ENCODE measurements at regions not wholly inside any gene's neighbourhood (a gene's known extent, or its start where the extent isn't known, plus 50 kb on each side); places are given as distances from the start of the nearest gene placed in this dataset.

- Histone ChIP-seq H3K4me1 (ENCODE audit: insufficient read depth, poor library complexity, severe bottlenecking) (no peaks in the 10 kb centered on the region), H3K27ac (ENCODE audit: poor library complexity, severe bottlenecking) (no peak overlapping the region), H3K4me3 (ENCODE audit: severe bottlenecking) (no peak overlapping the region), H3K9me3 (ENCODE audit: severe bottlenecking) (no peaks in the 10 kb centered on the region), H3K36me3 (ENCODE audit: low read depth) (no peaks in the 10 kb centered on the region), H3K27me3 (ENCODE audit: insufficient read depth, poor library complexity, severe bottlenecking) (peaks cover 64% of the 10 kb centered on the region)
- TF ChIP-seq, protein P1, sequence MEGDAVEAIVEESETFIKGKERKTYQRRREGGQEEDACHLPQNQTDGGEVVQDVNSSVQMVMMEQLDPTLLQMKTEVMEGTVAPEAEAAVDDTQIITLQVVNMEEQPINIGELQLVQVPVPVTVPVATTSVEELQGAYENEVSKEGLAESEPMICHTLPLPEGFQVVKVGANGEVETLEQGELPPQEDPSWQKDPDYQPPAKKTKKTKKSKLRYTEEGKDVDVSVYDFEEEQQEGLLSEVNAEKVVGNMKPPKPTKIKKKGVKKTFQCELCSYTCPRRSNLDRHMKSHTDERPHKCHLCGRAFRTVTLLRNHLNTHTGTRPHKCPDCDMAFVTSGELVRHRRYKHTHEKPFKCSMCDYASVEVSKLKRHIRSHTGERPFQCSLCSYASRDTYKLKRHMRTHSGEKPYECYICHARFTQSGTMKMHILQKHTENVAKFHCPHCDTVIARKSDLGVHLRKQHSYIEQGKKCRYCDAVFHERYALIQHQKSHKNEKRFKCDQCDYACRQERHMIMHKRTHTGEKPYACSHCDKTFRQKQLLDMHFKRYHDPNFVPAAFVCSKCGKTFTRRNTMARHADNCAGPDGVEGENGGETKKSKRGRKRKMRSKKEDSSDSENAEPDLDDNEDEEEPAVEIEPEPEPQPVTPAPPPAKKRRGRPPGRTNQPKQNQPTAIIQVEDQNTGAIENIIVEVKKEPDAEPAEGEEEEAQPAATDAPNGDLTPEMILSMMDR (IDR thresholded peaks at IDR 0.05; ENCODE audit: poor library complexity, severe bottlenecking) = no peak
- DNase-seq (ENCODE audit: low spot score) (no peak), ATAC-seq (ENCODE audit: low read depth) (no peak)
Observed at GRCh38 chr16:73883126-73883525, 413.5 kb upstream of the PSMD7 start.

DNA sequence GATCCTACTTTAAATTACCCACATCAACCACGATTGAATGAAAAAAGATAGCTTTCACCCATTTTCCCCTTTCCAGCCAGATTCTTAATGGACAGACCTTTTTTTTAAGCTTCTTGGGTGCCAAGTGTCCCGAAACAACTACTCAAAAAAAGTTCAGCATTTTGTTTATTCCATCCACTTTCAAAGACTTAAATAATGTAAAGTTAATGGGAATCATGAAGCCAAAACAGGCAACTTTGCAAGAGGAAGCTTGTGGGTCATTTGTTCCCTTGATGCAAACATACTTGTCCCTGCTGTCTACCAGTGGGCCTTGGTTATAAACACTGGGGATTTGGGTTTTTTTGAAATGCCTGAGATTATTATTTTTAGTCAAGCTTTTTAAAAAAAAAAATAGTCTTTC, 414.0 kb upstream of the PSMD7 start:
- Histone ChIP-seq H3K36me3 (ENCODE audit: low read depth) (no peaks in the 10 kb centered on the region), H3K4me1 (ENCODE audit: insufficient read depth, poor library complexity, severe bottlenecking) (no peaks in the 10 kb centered on the region), H3K27me3 (ENCODE audit: insufficient read depth, poor library complexity, severe bottlenecking) (peaks cover 61% of the 10 kb centered on the region), H3K27ac (ENCODE audit: poor library complexity, severe bottlenecking) (no peak overlapping the region), H3K9me3 (ENCODE audit: severe bottlenecking) (no peaks in the 10 kb centered on the region), H3K4me3 (ENCODE audit: severe bottlenecking) (no peak overlapping the region)
- no peak for DNase-seq (ENCODE audit: low spot score)
- ATAC-seq (ENCODE audit: low read depth) = no peak
- TF ChIP-seq, protein P1 (IDR thresholded peaks at IDR 0.05; ENCODE audit: poor library complexity, severe bottlenecking) = no peak

GRCh38 chr16:73882033-73882432, 414.6 kb upstream of the PSMD7 start:
- Histone ChIP-seq H3K27me3 (ENCODE audit: insufficient read depth, poor library complexity, severe bottlenecking) (peaks cover 55% of the 10 kb centered on the region), H3K36me3 (ENCODE audit: low read depth) (no peaks in the 10 kb centered on the region), H3K4me1 (ENCODE audit: insufficient read depth, poor library complexity, severe bottlenecking) (no peaks in the 10 kb centered on the region), H3K9me3 (ENCODE audit: severe bottlenecking) (no peaks in the 10 kb centered on the region), H3K27ac (ENCODE audit: poor library complexity, severe bottlenecking) (no peak overlapping the region), H3K4me3 (ENCODE audit: severe bottlenecking) (no peak overlapping the region)
- DNase-seq (ENCODE audit: low spot score) (no peak), ATAC-seq (ENCODE audit: low read depth) (no peak)
- TF ChIP-seq, protein P1 (IDR thresholded peaks at IDR 0.05; ENCODE audit: poor library complexity, severe bottlenecking) = no peak

DNA sequence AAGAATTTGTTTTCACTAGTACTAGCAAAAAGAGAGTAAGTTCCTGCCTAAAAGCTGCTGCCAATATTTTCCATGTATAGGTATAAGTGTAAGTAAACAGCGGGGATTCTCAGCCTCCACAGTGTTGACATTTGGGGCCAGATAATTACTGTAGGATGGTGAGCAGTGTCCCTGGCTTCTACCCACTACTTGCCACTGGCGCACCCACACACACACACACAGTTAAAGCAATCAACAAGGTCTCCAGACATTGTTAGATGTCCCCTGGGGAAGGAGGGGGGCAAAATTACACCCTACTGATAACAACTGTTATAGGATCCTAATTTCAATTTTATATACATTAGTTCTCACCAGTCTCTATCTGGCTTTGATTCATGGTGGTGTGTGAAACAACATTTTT, 417.0 kb upstream of the PSMD7 start:
- no peak overlapping the region for H3K4me3 ChIP-seq (ENCODE audit: severe bottlenecking)
- H3K27ac ChIP-seq (ENCODE audit: poor library complexity, severe bottlenecking) = no peak overlapping the region
- no peaks in the 10 kb centered on the region for H3K36me3 ChIP-seq (ENCODE audit: low read depth)
- DNase-seq (ENCODE audit: low spot score) (no peak), ATAC-seq (ENCODE audit: low read depth) (no peak)
- H3K27me3 ChIP-seq (ENCODE audit: insufficient read depth, poor library complexity, severe bottlenecking) = peaks cover 44% of the 10 kb centered on the region
- TF ChIP-seq, protein P1 (IDR thresholded peaks at IDR 0.05; ENCODE audit: poor library complexity, severe bottlenecking) = no peak
- H3K9me3 ChIP-seq (ENCODE audit: severe bottlenecking) = no peaks in the 10 kb centered on the region
- no peaks in the 10 kb centered on the region for H3K4me1 ChIP-seq (ENCODE audit: insufficient read depth, poor library complexity, severe bottlenecking)

GRCh38 chr16:73878611-73879010, 418.0 kb upstream of the PSMD7 start:
- TF ChIP-seq, protein P1 (IDR thresholded peaks at IDR 0.05; ENCODE audit: poor library complexity, severe bottlenecking) = peak; percentile 68
- Histone ChIP-seq H3K9me3 (ENCODE audit: severe bottlenecking) (no peaks in the 10 kb centered on the region), H3K4me3 (ENCODE audit: severe bottlenecking) (no peak overlapping the region), H3K36me3 (ENCODE audit: low read depth) (no peaks in the 10 kb centered on the region), H3K27me3 (ENCODE audit: insufficient read depth, poor library complexity, severe bottlenecking) (peaks cover 35% of the 10 kb centered on the region), H3K27ac (ENCODE audit: poor library complexity, severe bottlenecking) (no peak overlapping the region), H3K4me1 (ENCODE audit: insufficient read depth, poor library complexity, severe bottlenecking) (no peaks in the 10 kb centered on the region)
- ATAC-seq (ENCODE audit: low read depth) = peak; percentile 54; the same call in 1 of the 3 replicates
- no peak for DNase-seq (ENCODE audit: low spot score)
